HEK293T (cell line): ENCODE measurements at regions not wholly inside any gene's neighbourhood (a gene's known extent, or its start where the extent isn't known, plus 50 kb on each side); places are given as distances from the start of the nearest gene placed in this dataset.

Source experiments
- CTCF ChIA-PET: fragments of 350-600 bp; formaldehyde crosslinking; extraction: SDS; loops from one replicate; lab custom pipeline; 2021; ENCODE audit warnings: antibody characterized with exemption, inconsistent platforms; lab: Yijun Ruan, JAX
- POLR2A ChIA-PET: fragments of 350-600 bp; formaldehyde crosslinking; extraction: SDS; loops from one replicate; lab custom pipeline; 2020; ENCODE audit warnings: antibody characterized with exemption, inconsistent platforms; lab: Yijun Ruan, JAX
- DNase-seq: peaks from one replicate; pipeline ENCODE4 v3.0.0; 2012; ENCODE audit warnings: mixed read lengths; ENCODE audit errors: extremely low spot score
- ARNT ChIP-seq: fragments of 450-650 bp; IDR thresholded peaks from 2 replicates; pipeline ENCODE4 v1.6.1; 2017; ENCODE audit warnings: mild to moderate bottlenecking
- BHLHE40 ChIP-seq: fragments of 450-650 bp; IDR thresholded peaks from 2 replicates; pipeline ENCODE4 v1.6.1; 2016; ENCODE audit warnings: mild to moderate bottlenecking, moderate library complexity, borderline replicate concordance
- CTBP1 ChIP-seq: fragments of 450-650 bp; IDR thresholded peaks from 2 replicates; pipeline ENCODE4 v1.6.1; 2016; ENCODE audit warnings: borderline replicate concordance
- ELF4 ChIP-seq: fragments of 450-650 bp; IDR thresholded peaks from 2 replicates; pipeline ENCODE4 v1.6.1; 2017; ENCODE audit warnings: antibody characterized with exemption
- FOXA1 ChIP-seq: fragments of 450-650 bp; IDR thresholded peaks from 2 replicates; pipeline ENCODE4 v1.6.1; 2016; ENCODE audit warnings: mild to moderate bottlenecking
- FOXK2 ChIP-seq: fragments of 450-650 bp; IDR thresholded peaks from 2 replicates; pipeline ENCODE4 v1.6.1; 2016; ENCODE audit warnings: mild to moderate bottlenecking
- FOXM1 ChIP-seq: fragments of 450-650 bp; IDR thresholded peaks from 2 replicates; pipeline ENCODE4 v1.6.1; 2017; ENCODE audit warnings: mild to moderate bottlenecking, borderline replicate concordance
- HDGF ChIP-seq: fragments of 450-650 bp; IDR thresholded peaks from 2 replicates; pipeline ENCODE4 v1.6.1; 2017; ENCODE audit warnings: antibody characterized with exemption, borderline replicate concordance
- L3MBTL2 ChIP-seq: fragments of 450-650 bp; conservative IDR thresholded peaks from 2 replicates; pipeline ENCODE4 v1.6.1; 2016; ENCODE audit warnings: mild to moderate bottlenecking
- LEF1 ChIP-seq: fragments of 450-650 bp; IDR thresholded peaks from 2 replicates; pipeline ENCODE4 v1.6.1; 2017; ENCODE audit warnings: mild to moderate bottlenecking, borderline replicate concordance
- NFRKB ChIP-seq: fragments of 450-650 bp; IDR thresholded peaks from 2 replicates; pipeline ENCODE4 v1.6.1; 2016; ENCODE audit warnings: mild to moderate bottlenecking, moderate library complexity
- PKNOX1 ChIP-seq: fragments of 450-650 bp; IDR thresholded peaks from 2 replicates; pipeline ENCODE4 v1.6.1; 2016
- SP1 ChIP-seq: fragments of 450-650 bp; IDR thresholded peaks from 2 replicates; pipeline ENCODE4 v1.6.1; 2017
- SUZ12 ChIP-seq: fragments of 450-650 bp; IDR thresholded peaks from 2 replicates; pipeline ENCODE4 v1.6.1; 2016; ENCODE audit warnings: mild to moderate bottlenecking
- TARDBP ChIP-seq: fragments of 450-650 bp; IDR thresholded peaks from 2 replicates; pipeline ENCODE4 v1.6.1; 2016
- ZNF384 ChIP-seq: fragments of 450-650 bp; IDR thresholded peaks from 2 replicates; pipeline ENCODE4 v1.6.1; 2016

- no peak for DNase-seq
- CTCF ChIA-PET = no interaction called here
- POLR2A ChIA-PET = no interaction called here
- TF ChIP-seq SP1 (no peak), CTBP1 (no peak), ZNF384 (no peak), PKNOX1 (no peak), SUZ12 (no peak), NFRKB (no peak), TARDBP (no peak)
Observed at GRCh38 chr12:77392467-77393088, 327.2 kb upstream of the E2F7 start.

GRCh38 chr12:77388445-77389265 is 323.3 kb upstream of the E2F7 start:
- ChIA-PET CTCF (no interaction called here), POLR2A (no interaction called here)
- no peak for DNase-seq
- TF ChIP-seq NFRKB = no peak
- no peak for TF ChIP-seq LEF1
- no peak for TF ChIP-seq ZNF384
- no peak for TF ChIP-seq FOXA1
- no peak for TF ChIP-seq BHLHE40
- TF ChIP-seq SUZ12 = no peak
- TF ChIP-seq FOXK2 = no peak
- no peak for TF ChIP-seq FOXM1
- TF ChIP-seq ELF4 = no peak
- no peak for TF ChIP-seq ARNT
- no peak for TF ChIP-seq CTBP1
- TF ChIP-seq TARDBP = no peak
- TF ChIP-seq SP1 = no peak
- no peak for TF ChIP-seq HDGF
- TF ChIP-seq L3MBTL2 = no peak
- no peak for TF ChIP-seq PKNOX1

- no peak for DNase-seq
- POLR2A ChIA-PET = no interaction called here
- TF ChIP-seq SP1 (no peak), PKNOX1 (no peak), FOXM1 (no peak), TARDBP (no peak), FOXA1 (no peak), BHLHE40 (no peak), FOXK2 (no peak), L3MBTL2 (no peak), NFRKB (no peak), CTBP1 (no peak), ELF4 (no peak), ZNF384 (no peak), HDGF (no peak), LEF1 (no peak), ARNT (no peak), SUZ12 (no peak)
- CTCF ChIA-PET = interaction anchor here (0.5 kb wide), 1 partner anchor 206 kb away, joined by 3 read pairs; no protein-coding TSS in a partner anchor
Observed at GRCh38 chr12:77387671-77388070, 322.3 kb upstream of the E2F7 start.

GRCh38 chr12:77387214-77387613 is 321.8 kb upstream of the E2F7 start:
- no peak for DNase-seq
- TF ChIP-seq HDGF (no peak), FOXA1 (no peak), SUZ12 (no peak), LEF1 (no peak), ZNF384 (no peak), BHLHE40 (no peak), ARNT (no peak), TARDBP (no peak), SP1 (no peak), FOXM1 (no peak), ELF4 (no peak), L3MBTL2 (no peak), FOXK2 (no peak), NFRKB (no peak), CTBP1 (no peak), PKNOX1 (no peak)
- POLR2A ChIA-PET = no interaction called here
- CTCF ChIA-PET = interaction anchor here (0.5 kb wide), 1 partner anchor 205 kb away, joined by 3 read pairs; no protein-coding TSS in a partner anchor

GRCh38 chr12:77384941-77385340 is 319.6 kb upstream of the E2F7 start:
- TF ChIP-seq SUZ12 (no peak), FOXK2 (no peak), BHLHE40 (no peak), LEF1 (no peak), ZNF384 (no peak), PKNOX1 (no peak), L3MBTL2 (no peak), HDGF (no peak), SP1 (no peak), ARNT (no peak), ELF4 (no peak), FOXA1 (no peak), CTBP1 (no peak), NFRKB (no peak), TARDBP (no peak), FOXM1 (no peak)
- ChIA-PET CTCF (no interaction called here), POLR2A (no interaction called here)
- no peak for DNase-seq
